GM18508 (cell line): ENCODE measurements at regions not wholly inside any gene's neighbourhood (a gene's known extent, or its start where the extent isn't known, plus 50 kb on each side); places are given as distances from the start of the nearest gene placed in this dataset.
"Not testable (repeated sequence)": the region's sequence is repeated elsewhere in the genome, so short reads cannot be mapped to it uniquely, and the experiment has no call there.

Experiments used
- ATAC-seq: cut with Tn5 transposase; IDR thresholded peaks from one replicate; pipeline ENCODE4 v1.9.1; 2021; ENCODE audit warnings: moderate number of reproducible peaks; ENCODE audit not compliant: insufficient read depth, unreplicated experiment

DNA sequence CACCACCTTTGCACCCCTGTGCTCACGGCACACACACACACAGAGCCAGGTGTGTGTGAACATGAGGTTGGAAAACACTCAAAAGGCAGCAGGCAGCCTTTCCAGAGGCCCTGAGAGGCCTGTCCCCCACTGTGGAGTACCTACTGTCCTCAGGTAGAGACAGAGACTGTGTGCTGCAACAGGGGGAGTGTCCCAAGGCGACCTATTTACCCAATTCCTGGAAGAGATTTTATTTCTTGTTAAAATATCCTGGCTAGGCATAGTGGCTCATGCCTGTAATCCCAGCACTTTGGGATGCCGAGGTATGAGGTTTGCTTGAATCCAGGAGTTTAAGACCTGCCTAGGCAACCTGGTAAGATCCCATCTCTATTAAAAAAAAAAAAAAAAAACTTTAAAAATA is 108.5 kb downstream of the COPRS start:
- no peak for ATAC-seq

DNA sequence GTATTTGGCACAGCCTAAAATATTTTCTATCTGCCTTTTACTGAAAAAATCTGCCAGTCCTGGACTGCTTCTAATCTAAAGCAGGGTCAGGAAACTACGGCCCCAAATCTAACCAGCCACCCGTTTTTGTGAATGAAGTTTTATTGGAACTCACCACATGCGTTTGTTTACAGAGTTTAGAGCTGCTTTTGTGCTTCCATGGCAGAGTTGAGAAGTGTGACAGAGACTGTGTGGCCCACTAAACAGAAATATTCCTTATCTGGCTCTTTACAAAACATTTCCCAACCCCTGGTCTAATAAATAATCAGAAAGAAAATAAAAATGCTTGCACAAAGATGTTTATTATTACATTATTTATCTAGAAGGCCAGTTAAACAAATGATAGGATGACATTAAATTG is 110.2 kb downstream of the COPRS start:
- no peak for ATAC-seq

DNA sequence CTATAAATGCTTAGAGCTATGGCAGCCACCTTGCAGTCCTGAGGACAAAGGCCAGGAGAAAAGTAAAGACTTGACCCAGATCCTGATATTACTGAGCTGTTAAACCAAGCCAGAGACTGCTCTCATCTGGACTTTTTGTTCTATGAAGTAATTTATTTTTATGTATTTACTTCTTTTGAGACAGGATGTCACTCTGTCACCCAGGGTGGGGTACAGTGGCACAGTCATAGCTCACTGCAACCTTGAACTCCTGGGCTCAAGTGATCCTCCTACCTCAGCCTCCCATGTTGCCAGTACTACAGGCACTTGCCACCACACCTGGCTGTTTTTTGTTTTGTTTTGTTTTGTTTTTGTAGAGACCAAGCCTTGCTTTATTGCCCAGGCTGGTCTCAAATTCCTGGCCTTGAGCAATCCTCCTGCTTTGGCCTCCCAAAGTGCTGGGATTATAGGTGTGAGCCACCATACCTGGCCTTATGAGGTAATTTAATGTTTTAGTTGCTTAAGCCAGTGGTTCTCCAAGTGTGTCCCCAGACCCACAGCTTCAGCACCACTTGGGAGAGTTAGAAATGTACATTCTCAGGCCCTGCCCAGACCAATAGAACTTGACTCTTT is 112.1 kb downstream of the COPRS start:
- no peak for ATAC-seq

DNA sequence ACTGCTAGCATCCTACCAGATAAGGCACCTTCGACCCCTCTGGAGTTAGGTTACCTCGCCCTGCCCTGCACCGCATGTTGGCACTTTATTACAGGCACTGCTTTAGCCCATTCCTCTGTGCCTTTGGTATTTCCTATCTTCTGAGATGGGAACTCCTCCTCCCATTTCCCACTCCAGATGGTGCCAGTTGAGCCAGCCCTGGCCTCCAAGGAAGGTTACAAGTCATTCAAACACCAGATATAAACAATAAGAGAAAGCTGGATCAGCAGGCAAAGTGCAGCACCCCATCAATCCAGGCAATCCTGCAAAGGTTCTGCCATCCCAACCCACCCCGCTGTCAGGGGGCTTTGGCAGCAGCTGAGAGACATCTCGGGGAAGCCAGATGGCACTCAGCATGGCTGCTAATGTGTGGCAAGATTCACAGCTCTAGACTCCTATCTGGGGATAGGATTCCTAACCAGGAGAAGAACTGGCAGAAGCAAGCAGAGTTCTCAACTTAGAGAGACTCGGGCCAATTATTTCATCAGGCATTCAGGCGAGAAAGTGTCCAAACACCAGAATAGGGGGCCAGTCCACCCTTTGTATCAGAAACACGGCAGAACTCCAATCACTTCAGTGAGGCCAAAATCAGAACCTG is 113.0 kb downstream of the COPRS start:
- no peak for ATAC-seq

DNA sequence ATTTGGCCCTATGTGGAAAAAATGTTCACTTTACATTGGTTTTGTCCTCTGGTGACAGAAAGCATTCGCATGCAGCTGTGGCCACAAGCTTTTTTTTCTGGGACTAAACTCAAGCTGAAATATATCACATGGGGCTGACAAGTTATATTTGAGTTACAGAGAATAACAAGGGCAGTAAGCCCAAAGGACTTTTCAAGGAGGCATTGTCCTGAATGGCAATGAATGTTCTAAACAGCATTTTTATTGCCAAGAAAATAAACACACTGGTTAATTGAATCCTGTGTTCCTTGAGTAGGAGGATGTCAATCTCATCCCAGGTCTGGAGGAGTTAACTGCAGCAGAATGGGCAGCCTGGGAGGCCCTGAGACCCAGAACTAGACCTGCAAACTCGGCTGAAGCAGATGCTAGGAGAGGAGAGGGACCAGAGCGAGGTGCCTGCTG is 114.5 kb downstream of the COPRS start:
- ATAC-seq = no peak

DNA sequence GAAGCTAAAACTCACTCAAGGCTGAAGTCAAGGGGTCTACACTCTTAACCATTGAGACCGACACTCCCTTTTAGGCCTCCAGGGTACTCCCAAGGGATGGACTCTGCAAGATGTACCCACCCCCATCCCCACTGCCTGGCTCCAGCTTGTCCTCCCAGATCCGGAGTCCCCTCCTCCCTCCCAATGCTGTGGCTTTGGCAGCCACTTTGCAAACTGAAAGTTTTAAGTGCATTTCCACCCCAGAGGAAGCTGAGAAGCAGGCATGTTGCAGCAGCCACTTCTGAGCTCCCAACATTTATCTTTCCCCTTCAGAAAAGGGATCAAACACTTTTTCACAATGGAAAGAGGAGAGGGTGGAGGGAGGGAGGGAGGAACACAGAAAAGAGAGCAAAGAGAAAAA is 115.2 kb downstream of the COPRS start:
- ATAC-seq = no peak

DNA sequence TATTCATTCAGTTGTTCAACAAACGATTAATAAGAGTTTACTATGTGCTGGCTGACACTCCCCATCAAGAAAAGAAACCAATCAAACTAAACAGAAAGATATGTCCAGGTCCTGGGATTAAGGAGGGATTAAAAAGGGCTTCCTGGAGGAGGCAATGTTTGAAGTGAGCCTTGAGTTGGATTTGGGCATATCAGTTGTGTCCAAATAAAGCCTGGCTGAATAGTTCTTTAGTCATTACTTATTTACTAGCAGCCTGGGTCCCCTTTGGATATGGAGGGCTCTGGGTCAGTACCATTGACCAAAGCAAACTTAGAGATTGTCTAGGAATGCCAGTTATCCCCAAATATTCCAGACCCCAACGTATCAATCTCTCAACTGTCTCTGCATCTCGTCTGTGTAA is 117.7 kb downstream of the COPRS start:
- ATAC-seq = no peak

DNA sequence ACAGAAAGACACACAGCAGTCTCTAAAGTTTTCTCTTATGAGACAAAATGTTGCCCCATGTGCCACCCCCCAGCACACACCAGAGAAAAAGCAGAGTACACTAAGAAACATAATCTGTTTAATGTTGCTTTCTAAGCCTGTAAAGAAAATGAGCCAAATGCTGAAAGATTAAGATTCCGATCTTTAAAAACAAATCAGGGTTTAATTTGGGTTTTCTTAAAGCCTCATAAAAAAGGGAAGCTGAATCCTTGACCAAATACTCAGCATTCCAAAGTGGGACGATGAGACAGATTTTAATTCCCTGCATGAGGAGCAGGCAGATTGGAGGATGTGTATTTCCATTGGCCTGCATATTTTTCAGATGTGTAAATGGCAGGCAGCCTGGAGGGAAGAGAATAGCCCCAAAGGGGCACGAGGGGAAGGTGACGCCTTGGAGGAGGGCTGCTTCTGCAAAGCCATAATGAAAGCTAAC is 118.4 kb downstream of the COPRS start:
- ATAC-seq = no peak

DNA sequence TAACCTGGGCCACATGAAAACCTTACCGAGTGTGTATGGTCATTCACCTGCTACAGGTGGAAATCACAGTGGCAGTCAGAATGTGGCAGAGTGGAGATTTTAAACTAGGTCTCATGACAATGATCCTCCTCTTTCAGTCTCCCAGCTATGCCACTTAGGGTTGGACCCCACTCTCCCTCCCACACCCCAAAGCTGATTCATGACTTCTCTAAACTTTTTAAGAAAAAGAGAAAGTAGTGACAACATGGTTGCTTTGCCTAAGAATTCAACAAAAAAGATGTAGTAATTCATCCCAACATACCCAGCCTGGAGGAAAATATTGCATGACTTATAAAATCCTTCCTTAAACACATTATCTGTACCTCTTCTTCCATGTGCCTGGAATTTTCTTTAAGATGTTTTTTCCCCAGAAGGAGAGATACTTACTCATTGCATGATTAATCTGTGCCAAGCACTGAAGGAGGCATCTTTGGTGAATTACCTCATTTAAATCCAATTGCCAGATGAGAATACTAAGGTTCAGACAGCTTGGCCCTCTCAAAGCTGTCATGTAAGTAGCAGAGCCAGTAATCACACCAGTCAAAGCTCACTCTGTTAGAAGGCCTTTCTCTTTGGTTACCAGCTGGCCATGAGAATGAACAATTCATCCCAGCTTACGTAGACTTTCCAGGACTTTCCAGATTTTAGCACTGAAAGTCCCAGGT is 119.9 kb downstream of the COPRS start:
- no peak for ATAC-seq

DNA sequence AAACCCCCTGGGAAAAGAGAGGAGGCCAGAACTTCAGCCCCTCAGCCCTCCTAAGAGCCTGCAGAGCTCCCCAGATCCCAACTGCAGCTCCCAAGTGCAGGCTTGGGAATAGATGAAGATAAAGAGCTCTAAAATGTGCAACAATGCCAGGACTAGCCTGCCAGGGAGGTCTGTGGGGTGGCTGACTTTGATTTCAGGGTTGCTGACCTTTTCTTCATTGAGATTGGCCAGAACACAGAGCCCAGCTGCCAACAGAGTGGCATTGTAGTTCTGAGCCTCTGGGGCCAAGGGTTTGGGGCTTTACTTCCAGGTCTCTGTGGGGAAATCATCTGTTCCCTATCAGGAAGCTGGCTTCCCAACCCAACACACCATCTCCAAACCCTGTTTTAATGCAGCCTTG is 120.6 kb downstream of the COPRS start:
- no peak for ATAC-seq

DNA sequence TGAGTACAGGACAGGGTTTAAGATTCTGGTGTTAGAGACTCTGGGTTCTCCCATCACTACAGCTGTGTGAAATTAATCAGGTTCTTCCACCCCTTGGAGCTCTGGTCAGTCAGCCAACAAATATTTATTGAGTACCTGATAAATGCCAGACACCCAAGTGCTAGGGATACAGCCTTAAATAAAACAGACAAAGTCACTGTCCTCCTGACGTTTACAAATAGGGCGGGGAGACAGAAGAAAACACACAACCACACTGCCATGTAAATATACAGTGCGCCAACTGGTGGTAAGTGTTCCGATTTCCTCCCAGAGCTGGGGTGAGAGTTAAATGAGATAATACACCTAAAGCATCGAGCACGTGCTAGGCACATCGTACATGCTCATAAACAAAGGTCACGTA is 121.0 kb downstream of the COPRS start:
- ATAC-seq = no peak

DNA sequence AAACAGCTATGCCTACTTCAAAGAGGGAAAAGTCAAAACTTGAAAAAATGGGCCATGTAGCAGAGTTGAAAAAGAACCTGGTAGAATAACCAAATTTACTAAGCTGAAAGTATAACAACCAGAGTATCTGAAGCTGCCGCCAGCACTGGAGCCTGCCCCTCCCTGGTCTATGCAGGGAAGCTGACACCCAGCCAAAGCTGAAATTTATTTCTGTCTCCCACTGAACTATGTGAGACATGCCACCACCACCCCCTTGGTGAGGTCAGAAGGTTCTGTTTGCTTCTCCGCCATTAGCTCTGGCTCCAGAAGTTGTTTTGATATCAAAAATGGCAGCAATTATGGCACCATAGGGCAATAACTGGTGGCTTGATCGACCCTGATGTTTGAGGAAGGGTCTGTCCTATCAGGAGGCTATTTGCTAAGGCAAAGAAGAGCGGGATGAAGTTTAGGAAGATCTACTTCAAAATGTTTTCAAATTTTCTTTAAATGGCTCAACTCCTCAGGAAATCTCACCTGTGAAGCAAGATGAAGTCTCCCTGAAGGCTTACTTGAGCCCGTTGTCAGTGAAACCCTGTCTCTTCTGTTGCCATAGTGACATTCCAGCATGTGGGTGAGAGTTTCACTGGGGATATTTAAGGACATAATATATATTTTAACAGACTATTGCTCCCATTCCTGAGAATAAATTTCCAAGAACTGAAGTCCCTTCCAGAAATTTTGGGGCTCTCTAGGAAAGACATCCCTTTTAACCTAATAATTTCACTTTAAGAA is 122.0 kb downstream of the COPRS start:
- ATAC-seq = no peak

DNA sequence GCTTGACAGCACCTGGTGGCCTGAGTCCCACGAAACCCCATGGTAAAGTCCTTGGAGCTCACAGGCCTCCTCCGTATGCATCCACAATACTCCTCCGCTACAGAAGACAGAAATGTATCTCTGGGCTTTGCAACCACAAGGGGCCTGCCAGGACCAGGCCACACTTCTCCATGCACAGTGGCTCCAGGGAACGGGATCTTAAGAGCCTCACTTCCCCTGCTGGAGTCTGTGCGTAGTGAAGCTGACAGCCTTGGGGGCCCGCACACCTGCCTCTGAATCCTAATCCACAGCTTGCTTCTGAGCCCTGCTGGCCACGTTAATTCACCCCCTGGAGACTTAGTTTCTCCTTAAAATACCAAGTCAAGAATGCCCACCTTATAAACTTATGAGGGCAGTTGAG is 125.7 kb downstream of the COPRS start:
- ATAC-seq = no peak

DNA sequence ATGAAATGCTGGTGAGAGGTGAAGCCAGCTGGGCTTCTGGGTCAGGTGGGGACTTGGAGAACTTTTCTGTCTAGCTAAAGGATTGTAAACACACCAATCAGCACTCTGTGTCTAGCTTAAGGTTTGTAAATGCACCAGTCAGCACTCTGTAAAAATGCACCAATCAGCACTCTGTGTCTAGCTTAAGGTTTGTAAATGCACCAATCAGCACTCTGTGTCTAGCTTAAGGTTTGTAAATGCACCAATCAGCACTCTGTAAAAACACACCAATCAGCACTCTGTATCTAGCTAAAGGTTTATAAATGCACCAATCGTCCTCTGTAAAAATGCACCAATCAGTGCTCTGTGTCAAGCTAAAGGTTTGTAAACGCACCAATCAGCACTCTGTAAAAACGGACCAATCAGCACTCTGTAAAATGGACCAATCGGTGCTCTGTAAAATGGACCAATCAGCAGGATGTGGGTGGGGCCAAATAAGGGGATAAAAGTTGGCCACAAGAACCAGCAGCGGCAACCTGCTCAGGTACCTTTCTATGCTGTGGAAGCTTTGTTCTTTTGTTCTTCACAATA is 127.4 kb downstream of the COPRS start:
- not testable (repeated sequence) for ATAC-seq

DNA sequence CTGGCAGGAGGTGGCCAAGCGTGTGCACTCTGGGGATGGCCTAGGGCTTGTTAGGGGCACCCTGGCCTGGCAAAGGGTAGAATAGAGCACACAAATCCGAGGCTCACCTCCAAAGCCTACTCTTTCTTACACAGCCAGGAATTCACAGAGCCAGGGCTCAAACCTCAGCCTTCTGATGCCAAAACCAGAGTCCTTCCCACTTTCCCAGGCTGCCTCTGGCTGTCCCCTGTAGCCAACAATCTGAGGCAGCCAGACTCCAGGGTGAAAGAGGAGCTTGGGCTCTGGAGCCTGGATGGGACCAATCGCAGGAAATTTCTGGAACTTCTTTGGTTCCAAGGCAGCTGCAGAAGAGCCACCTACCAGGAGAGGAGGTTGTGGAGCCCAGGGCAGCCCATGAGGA is 127.9 kb downstream of the COPRS start:
- ATAC-seq = no peak

DNA sequence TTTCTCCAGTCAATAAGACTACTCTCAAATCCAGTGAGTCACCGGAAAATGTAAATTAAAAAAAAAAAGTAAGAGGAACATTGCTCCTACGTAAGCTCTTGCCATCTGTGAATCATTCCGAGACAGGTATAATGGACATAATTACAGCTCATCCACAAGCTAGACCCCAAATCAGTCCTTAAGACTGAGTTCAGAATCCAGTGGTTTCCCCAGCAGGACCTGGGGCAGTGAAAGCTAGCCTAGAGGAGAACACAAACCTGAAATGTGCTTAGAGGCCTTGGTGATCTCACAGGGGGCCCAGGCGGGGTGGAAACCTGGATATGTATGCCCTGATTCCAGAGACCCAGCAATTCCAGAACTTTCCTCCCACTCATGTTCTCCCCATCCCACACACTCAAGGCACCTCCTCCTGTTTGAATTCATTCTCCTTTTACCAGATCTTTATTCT is 132.0 kb downstream of the COPRS start:
- no peak for ATAC-seq

DNA sequence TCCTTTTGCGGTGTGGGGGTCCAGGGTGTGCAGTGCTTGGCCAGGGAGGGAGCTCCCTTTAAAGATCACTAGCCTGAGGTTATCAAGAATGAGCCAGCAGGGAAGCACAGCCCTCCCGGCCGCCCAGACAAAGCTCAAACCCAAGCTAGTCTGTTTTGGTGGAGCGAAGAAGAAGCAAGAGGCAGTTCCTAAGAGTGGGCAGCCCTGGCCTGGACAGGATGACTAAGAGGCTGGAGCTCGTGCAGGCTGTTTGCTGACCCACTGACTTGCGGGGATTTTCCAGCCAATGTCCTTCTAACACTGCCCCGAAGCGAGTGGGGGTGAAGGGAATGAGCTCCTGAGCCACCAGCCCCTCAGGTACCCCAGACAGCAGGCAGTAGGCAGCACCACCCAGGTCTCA is 134.4 kb downstream of the COPRS start:
- no peak for ATAC-seq

DNA sequence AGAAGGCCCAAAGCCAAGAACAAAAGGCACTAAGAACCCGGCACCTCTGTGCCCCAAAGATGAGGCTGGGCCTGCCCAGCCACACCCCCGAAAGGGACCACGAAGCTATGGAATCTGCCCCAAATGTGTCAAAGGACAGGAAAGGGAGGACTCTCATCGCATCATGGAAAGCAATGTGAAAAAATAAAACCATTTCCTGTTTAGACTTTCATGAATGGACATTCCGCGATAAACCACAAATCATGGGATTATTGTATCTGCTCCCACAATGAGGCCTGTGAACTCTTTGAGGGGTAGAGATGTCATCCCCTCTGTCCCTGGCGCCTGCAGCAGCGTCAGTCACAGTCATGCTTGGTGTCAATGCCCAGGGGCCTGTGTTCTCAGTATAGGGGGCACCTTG is 135.0 kb downstream of the COPRS start:
- ATAC-seq = no peak

DNA sequence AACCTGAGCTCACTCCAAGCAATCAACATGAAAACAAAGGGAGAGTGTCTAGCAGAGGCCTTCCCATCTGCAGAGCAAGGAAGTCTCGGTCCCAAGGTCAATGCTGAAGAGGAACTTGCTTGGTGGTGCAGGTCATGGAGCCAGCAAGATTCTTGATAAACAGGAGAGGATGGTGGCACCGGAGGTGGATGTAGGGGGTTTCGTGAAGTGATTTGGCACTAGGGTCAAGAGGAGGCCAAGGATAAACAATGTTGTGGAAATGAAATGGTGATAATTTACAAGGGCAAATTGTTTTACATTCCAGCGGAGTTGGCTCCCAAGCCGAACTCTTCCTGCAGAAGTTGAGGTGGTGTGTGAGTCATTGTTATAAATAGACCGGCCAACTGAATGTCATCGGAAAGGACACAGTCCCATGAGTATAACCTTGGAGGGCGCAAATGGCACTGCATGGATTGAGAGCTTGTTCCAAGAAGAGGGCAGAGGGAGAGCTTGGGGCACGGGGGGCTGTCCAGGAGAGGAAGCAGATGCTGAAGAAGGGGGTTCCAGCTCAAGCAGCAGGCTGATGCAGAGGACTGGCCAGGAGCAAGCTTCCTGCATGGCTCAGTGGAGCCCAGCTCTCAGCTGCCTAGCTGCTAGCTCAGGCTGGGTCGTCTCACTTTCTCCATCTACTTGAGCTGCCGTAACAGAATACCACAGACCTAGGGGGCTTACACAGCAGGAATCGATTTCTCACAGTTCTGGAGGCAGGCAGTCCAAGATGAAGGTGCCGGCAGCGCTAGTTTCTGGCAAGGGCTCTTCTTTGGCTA is 136.6 kb downstream of the COPRS start:
- no peak for ATAC-seq
